Astrocyte of the cerebellum (primary cell): ENCODE measurements at regions not wholly inside any gene's neighbourhood (a gene's known extent, or its start where the extent isn't known, plus 50 kb on each side); places are given as distances from the start of the nearest gene placed in this dataset.

Experiments
- DNase-seq: peaks from one replicate; pipeline ENCODE4 v3.0.0-alpha.2; 2011; ENCODE audit warnings: low read depth
- H3K4me3 ChIP-seq: 2 replicates; pipeline ENCODE4 v1.5.1; 2011; ENCODE audit warnings: mild to moderate bottlenecking, low read depth, low read length, moderate library complexity
- in situ Hi-C: cut with HindIII; loops from 2 replicates; pipeline ENCODE4 v1.10.0; 2017; ENCODE audit warnings: low sequenced_read_pairs
- TF ChIP-seq, protein P1 (sequence below): IDR thresholded peaks from 2 replicates; pipeline ENCODE4 v1.5.1; 2012; ENCODE audit warnings: low read length, low read depth, moderate library complexity, mild to moderate bottlenecking; ENCODE audit errors: missing control alignments

DNA sequence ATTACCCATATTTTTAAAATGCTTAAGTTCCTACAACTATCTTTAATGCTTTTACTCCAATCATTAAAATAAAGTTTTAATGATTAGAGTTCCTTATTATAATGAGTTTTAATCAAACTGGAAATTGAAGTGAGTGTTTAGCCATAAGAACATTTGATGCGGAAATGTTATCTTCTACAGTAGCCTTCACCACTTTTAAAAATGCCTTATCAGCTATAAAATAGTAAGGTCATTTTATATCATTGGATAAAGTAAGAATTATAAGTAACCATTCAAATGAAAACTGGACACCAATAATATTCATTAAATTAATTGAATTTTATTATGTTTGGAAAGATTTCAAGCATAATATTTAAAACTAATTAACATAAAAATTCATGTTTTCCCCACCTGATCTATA is 825.0 kb upstream of the ROBO1 start:
- no peak overlapping the region for H3K4me3 ChIP-seq
- DNase-seq, result no peak
- TF ChIP-seq, protein P1, sequence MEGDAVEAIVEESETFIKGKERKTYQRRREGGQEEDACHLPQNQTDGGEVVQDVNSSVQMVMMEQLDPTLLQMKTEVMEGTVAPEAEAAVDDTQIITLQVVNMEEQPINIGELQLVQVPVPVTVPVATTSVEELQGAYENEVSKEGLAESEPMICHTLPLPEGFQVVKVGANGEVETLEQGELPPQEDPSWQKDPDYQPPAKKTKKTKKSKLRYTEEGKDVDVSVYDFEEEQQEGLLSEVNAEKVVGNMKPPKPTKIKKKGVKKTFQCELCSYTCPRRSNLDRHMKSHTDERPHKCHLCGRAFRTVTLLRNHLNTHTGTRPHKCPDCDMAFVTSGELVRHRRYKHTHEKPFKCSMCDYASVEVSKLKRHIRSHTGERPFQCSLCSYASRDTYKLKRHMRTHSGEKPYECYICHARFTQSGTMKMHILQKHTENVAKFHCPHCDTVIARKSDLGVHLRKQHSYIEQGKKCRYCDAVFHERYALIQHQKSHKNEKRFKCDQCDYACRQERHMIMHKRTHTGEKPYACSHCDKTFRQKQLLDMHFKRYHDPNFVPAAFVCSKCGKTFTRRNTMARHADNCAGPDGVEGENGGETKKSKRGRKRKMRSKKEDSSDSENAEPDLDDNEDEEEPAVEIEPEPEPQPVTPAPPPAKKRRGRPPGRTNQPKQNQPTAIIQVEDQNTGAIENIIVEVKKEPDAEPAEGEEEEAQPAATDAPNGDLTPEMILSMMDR, result no peak
- in situ Hi-C loops, result no loop called here

DNA sequence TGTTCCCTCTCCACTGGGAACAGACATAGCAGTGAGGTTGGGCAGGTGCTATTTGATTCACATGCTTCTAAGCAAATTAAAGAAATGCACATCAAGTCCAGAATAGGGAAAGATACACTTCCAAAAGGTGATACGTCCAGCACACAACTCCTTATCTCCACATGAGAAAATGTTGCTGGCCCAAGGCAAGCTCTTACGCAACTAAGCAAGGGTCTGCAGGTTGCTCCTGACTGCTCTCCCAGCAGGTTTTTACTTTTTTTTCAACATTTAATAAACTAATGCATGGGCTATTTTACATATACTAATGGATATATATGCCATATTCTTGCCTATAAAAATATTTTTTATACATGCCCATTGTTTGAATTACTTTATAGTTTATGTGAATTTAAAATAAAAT is 818.5 kb upstream of the ROBO1 start:
- TF ChIP-seq, protein P1, result no peak
- in situ Hi-C loops, result no loop called here

GRCh38 chr3:80580146-80580545 is 812.3 kb upstream of the ROBO1 start:
- H3K4me3 ChIP-seq, result no peak overlapping the region
- DNase-seq, result no peak
- in situ Hi-C loops, result no loop called here
- TF ChIP-seq, protein P1, result no peak

More for the DNA sequence above, 818.5 kb upstream of the ROBO1 start:
- no peak overlapping the region for H3K4me3 ChIP-seq
- no peak for DNase-seq

DNA sequence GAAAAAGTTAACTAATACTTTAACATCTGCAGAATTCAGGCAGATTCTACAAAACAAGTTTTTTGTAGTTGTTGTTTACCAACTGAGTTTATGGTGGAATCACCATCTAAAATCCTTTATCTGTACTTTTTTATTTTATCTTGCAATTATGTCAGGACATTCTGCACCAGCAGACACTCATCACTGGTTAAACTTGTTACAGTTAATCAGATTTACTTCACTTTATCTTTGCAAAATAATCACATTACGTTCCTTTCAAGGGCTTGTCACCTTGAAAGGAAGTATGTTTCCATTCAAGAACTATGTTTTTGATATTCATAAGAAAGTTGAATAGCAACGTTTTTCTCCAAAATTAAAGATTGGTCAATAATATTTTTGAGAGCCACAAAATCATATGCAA is 796.6 kb upstream of the ROBO1 start:
- in situ Hi-C loops, result no loop called here
- H3K4me3 ChIP-seq, result no peak overlapping the region
- TF ChIP-seq, protein P1, result no peak
- no peak for DNase-seq

DNA sequence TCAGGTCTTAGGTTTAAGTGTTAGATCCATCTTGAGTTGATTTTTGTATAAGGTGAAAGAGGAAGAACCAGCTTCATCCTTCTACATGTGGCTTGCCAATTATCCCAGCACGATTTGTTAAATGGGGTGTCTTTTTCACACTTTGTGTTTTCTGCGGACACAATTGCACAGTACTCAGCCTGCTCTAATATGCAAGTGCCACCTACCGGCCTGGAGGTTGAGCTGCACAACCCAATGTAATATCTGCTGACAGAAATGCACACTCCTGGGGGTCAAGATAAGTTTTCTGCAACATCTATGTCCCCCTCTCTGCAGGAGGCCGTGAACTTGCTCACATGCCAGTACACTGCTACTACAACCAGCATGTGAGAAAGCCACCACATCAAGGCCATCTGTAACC is 791.9 kb upstream of the ROBO1 start:
- in situ Hi-C loops, result no loop called here
- H3K4me3 ChIP-seq, result no peak overlapping the region
- no peak for DNase-seq
- TF ChIP-seq, protein P1, result no peak

GRCh38 chr3:80556763-80557162 is 789.0 kb upstream of the ROBO1 start:
- in situ Hi-C loops, result no loop called here
- no peak overlapping the region for H3K4me3 ChIP-seq
- TF ChIP-seq, protein P1, result no peak
- DNase-seq, result no peak

DNA sequence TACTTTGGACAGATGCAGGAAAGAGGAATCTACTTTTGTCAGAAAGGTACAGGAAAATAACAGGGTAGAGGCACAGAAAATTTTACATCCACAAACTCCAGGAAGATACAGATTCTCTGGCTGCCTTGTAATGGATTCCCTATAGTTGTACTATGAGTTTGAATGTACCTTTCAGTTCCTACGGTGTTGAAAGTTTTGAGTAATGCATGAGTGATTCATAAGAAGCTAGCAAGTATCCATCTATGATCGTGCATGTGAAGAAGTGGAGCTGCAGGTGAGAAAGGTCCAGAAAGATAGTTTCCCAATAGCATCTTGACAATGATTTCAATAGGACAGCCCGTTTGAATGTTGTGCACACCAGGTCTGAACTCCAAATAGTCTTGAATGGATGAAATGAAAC is 786.5 kb upstream of the ROBO1 start:
- no peak for DNase-seq
- H3K4me3 ChIP-seq, result no peak overlapping the region
- in situ Hi-C loops, result no loop called here
- TF ChIP-seq, protein P1, result no peak
